ENCODE measurements at regions not wholly inside any gene's neighbourhood (a gene's known extent, or its start where the extent isn't known, plus 50 kb on each side); places are given as distances from the start of the nearest gene placed in this dataset.

- DNase-seq = no peak
Observed at GRCh38 chr2:136236019-136236418, 118.1 kb upstream of the CXCR4 start.

GRCh38 chr2:136235546-136235945, 117.6 kb upstream of the CXCR4 start:
- DNase-seq = no peak

GRCh38 chr2:136234261-136234660, 116.3 kb upstream of the CXCR4 start:
- no peak for DNase-seq

GRCh38 chr2:136233298-136233697, 115.3 kb upstream of the CXCR4 start:
- DNase-seq = no peak

GRCh38 chr2:136232456-136233172, 114.7 kb upstream of the CXCR4 start:
- DNase-seq = no peak

- DNase-seq = no peak
Observed at GRCh38 chr2:136230464-136230863, 112.5 kb upstream of the CXCR4 start.

- no peak for DNase-seq
Observed at GRCh38 chr2:136226903-136227302, 109.0 kb upstream of the CXCR4 start.

GRCh38 chr2:136225950-136226835, 108.2 kb upstream of the CXCR4 start:
- DNase-seq = no peak

- no peak for DNase-seq
Observed at GRCh38 chr2:136223274-136223673, 105.3 kb upstream of the CXCR4 start.

- DNase-seq = no peak
Observed at GRCh38 chr2:136222862-136223261, 104.9 kb upstream of the CXCR4 start.

- no peak for DNase-seq
Observed at GRCh38 chr2:136221026-136221425, 103.1 kb upstream of the CXCR4 start.

GRCh38 chr2:136219963-136220362, 102.0 kb upstream of the CXCR4 start:
- DNase-seq = no peak

- DNase-seq = no peak
Observed at GRCh38 chr2:136219341-136219740, 101.4 kb upstream of the CXCR4 start.

GRCh38 chr2:136217996-136218395, 100.0 kb upstream of the CXCR4 start:
- DNase-seq = no peak

- DNase-seq = no peak
Observed at GRCh38 chr2:136215908-136216472, 98.0 kb upstream of the CXCR4 start.

- DNase-seq = no peak
Observed at GRCh38 chr2:136215449-136215848, 97.5 kb upstream of the CXCR4 start.

- no peak for DNase-seq
Observed at GRCh38 chr2:136214307-136215200, 96.6 kb upstream of the CXCR4 start.

GRCh38 chr2:136213836-136214235, 95.9 kb upstream of the CXCR4 start:
- DNase-seq = no peak

- DNase-seq = no peak
Observed at GRCh38 chr2:136212426-136213378, 94.8 kb upstream of the CXCR4 start.

GRCh38 chr2:136211701-136212100, 93.8 kb upstream of the CXCR4 start:
- no peak for DNase-seq

- DNase-seq = no peak
Observed at GRCh38 chr2:136210822-136211221, 92.9 kb upstream of the CXCR4 start.

GRCh38 chr2:136210455-136210805, 92.5 kb upstream of the CXCR4 start:
- DNase-seq = no peak
